HG02973 (cell line): ENCODE measurements at regions not wholly inside any gene's neighbourhood (a gene's known extent, or its start where the extent isn't known, plus 50 kb on each side); places are given as distances from the start of the nearest gene placed in this dataset.
"Not testable (repeated sequence)": the region's sequence is repeated elsewhere in the genome, so short reads cannot be mapped to it uniquely, and the experiment has no call there.

Experiments used
- ATAC-seq: cut with Tn5 transposase; IDR thresholded peaks from one replicate; pipeline ENCODE4 v1.9.1; 2021; ENCODE audit warnings: moderate library complexity; ENCODE audit not compliant: unreplicated experiment

DNA sequence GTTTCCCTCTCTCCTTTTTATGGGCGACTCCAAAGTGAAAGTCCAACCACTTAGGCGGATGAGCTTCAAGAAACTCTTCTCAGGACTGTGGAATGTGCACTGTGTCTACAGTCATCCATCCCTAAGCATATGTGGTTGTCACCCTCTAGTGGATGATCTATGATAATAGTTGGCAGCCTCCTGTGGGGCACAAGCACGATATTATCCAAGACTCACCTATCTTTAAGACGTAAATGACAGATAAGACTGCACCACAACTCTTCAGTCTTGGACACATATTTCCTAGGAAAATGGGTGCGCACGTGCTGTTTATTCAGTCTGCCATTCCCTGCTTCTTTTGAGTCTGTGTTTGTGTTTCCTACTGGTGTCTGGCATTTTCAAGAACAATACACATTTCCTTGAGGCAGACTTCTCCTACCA, 145.5 kb upstream of the CTAGE1 start:
- ATAC-seq: peak; percentile 65

DNA sequence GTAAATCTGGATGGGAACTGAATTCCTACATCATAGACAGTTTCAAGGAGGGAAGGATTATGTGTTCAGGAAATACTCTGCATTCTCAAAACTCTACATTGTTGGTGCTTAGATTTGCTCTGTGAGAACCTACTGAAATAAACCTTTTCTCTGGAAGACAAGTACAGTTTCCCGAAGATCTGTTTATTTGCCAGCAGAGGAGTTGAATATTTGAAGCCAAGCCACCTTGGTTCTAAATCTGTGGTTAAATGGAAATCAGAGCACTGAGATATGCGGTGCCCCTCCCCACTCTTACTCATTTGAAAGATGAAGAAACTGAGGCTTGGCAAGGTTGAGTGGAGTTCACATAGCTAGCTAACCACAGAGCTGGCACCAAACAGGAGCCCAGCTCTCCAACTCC, 146.3 kb upstream of the CTAGE1 start:
- no peak for ATAC-seq

DNA sequence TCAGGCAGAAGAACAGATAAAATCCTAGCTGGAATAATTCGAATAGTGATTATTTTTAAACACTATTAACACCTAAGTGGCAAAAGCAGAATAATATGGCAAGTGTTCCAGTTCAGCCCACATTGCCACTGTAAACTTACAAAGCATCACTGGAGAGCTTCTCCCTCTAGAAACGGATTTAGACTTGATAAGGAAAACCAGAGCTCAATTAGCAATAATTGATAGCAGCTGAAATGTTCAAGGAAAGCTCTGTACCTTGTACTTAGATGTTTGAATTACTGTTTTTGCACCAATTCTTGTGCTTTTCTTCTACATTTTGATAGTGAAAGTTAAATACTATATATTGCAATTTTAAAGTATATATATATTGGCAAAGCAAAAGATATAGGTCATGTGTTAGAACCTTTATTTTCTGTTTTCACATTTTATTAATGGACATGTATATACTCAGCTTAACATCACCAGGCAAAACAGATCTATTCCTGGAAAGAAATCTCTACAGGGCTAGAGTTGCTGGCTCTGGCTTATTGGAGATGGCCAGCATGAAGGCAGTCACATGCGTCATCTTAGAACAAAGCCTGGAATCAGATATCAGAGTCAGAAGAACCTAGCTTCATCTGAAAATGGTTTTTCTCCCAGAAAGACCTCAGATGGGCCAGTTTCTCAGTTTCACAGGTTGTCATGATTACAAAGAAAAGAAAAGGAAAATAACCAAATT, 149.1 kb upstream of the CTAGE1 start:
- no peak for ATAC-seq

DNA sequence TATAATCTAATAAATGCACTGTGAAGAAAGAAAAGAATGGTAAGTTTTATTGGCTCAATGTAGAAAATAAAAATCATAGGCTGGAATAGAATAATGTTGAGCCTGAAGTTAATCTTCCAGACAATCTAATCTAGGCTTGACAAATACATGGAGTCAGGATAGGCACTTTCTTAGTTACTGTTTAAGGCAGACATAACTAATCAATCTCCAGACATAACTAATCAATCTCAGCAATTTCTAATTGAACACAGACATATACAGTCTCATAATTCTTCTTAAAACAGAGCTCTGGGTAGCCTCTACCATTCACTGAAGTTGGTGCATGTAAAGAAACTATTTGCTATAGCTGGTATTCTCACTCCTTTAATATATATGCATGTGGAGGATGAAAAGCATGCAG, 150.1 kb upstream of the CTAGE1 start:
- no peak for ATAC-seq

DNA sequence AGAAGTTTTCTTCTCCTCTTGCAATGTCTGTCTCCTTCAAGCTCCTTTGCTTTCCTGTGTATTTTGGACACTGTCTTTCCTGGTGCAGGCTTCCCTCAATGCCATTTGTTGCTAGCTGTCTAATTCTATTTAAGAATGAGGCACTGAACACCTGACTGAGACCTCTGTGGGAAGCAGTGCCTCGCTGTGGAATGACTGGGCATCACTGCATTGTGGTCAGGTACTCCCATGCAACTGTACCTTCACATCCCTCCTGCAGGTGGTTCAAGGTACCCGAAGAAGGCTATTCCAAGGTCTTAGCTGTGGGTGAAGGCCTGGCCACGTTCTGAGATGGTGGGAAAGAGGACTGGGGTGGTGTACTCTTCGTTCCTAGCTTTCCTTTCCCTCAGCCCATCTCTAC, 152.8 kb upstream of the CTAGE1 start:
- no peak for ATAC-seq

DNA sequence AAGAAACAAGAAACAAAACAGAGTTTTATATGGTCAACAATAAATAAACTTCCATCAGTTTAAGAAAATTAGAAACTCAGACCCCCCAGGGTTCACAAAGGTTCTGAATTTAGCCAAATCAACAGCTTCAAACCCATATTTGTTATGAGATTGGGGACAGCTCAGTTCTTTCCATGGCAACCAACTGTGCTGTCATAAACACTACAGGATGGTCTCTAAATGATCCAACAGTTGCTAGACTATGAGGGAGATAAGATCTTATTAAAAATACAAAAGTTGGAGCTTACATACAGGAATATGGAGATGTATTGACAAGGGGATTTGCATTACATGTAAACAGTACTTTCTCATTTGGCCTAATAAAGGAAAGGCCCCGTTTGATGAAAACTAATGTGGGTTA, 154.6 kb upstream of the CTAGE1 start:
- no peak for ATAC-seq

DNA sequence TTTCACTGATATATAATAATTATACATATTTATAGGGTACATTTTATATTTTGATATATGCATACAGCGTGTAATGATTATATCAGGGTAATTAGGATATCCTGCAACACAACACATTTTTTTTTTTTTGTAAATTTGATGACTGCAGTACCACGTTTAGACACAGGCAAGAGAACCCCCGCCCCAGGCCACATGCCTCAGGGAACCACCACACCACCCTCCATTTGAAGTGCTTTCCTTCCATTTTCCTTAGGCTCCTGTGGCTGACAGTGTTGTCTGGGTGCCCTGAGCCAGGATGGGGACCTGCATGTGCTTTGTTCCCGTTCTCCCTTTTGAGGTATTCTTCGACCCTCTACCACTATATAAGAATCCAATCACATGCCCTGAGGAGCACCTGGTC, 161.6 kb upstream of the CTAGE1 start:
- ATAC-seq: no peak

DNA sequence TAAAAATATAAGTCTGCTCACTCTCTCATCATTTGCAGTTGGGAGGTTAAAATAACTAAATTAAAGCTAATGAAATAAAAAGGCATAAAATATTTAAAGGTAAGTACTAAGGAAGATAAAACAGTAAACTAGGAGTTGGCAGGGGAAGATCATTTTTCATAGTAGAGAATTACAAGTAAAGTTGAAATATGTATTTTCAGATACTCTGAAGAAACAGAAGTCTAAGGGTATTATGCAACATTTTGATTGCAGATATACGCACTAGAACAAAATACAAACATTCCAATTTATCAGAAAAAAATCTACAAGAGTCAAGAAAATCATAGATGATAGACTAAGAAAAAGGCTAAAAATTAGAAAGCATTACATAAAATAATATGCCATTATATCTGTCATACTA, 167.6 kb upstream of the CTAGE1 start:
- no peak for ATAC-seq

DNA sequence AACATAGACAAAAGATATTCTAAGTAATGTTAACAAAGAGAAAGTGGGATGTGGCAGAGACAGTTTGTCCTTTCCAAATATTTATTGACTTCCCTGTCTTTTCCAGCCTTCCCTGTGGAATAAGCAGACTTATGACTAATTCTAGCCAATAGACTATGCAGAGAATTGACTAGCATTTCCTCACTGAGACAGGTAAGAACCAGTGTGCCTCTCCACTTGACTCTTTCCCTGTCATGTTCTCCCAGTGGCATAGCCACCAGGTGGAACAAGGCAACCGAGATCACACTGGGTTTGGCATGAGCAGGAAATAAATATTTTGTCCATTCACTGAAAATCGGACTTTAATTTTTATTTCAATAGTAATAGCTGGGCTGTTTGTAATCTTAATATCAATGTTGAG, 168.1 kb upstream of the CTAGE1 start:
- ATAC-seq: no peak

DNA sequence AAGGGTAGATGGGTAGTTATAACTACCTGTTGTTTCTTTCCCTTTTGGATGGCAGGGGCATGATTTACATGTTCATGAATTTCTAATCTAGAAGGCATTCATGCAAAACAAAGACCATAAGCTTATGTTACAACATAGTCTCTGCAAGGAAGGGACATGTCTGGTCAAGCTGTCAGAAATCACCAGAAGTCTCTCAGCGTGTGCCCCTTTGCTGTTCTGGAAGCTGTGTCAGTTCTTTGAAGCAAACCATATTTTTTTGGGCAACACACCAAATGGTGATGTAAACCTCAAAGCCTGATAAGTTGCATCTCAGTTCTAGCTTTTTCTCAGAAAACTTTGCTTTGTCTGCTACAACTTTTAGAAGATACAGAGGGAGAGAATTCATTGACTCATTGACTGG, 173.5 kb upstream of the CTAGE1 start:
- no peak for ATAC-seq

DNA sequence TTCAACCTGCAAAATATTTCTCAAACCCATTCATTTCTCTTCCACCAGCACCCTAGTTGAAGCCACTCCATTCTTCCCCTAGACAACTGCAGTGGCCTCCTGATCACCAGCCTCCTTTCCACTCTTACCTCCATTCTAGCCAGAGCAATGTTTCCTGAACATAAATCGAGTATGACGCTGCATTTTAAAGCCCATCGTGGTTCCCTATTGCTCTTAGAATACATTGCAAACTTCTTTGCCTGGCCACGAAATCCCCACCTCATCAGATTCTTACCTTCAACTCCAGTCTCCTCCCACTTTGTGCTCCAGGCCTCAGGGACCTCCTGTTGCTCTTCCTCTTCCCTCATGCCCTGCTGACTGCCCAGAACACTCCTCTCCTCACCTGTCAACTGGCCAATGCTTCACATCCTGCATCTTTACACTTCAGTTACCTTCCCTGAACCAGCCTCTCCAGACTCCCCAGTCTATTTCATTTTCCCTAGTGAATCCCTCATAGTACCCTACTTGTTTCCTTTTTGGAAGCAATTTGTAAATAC, 176.5 kb upstream of the CTAGE1 start:
- no peak for ATAC-seq

DNA sequence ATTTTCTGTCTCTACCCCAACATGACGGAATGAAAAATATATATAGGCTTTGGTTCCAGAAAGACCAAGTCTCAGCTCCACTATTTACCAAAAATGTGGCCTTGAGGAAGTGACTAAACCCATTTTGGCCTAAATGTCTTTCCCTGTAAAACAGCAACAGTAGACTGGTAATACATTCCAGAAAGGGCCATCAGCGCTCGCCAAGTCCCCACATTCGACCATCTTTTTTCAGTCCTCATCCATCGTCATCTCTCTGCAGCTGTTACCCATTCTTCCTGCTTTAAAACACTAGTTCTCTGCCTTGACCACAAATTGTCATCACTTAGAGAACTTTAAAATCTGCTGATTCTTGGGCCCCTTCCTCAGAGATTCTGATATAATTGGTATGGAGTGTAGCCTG, 183.8 kb upstream of the CTAGE1 start:
- ATAC-seq: no peak

DNA sequence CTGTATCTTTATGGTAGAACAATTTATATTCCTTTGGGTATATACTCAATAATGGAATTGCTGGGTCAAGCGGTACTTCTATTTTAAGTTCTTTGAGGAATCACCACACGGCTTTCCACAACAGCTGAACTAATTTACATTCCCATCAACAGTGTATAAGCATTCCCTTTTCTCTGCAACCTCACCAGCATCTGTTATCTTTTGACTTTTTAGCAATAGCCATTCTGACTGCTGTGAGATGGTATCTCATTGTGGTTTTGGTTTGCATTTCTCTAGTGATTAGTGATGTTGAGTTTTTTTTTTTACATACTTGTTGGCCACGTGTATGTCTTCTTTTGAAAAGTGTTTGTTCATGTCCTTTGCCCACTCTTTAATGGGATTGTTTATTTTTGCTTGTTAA, 184.7 kb upstream of the CTAGE1 start:
- not testable (repeated sequence) for ATAC-seq

DNA sequence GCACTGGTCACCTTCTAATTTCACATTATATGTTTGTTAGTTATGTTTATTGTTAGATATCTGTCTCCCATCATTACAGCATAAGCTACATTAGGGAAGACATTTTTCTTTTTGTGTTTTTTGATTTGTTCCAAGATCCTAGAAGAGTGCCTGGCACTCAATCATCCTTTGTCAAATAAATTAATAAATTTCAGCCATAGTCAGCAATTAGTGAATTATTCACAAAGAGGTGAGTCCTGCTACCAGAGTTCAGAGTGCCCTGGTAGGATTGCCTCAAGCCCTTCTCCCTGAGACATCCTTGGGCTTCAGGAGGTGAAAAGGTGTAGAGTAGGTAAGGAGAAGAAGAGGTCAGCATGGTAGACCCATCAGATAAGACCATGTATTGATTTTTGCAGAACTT, 186.2 kb upstream of the CTAGE1 start:
- no peak for ATAC-seq

DNA sequence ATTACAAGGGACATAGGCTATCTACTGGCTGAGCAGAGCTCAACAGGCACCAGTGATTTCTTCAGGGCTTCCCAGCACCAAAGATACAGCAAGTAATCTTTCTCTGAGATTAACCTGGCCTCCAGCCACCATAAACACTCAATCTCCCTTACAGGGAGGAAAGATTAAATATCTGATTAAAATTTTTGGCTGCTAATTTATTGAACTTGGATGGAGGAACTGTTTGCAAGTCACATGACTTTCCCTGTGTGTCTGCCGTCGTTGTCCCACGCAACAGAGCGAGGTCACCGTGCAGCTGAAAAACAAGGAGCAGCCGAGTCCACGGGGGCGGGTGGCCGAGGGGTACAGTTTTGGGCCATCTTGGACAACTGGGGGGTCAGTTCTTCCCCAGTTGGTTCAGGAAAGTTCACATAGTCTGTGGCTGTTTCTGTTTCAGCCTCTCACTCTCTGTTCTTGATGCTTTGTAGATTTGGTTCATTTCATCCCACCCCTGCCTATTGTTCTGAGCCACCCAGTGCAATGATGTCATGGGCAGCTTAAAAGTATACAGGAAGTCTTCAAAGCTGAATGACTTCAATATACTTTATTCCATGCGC, 186.8 kb upstream of the CTAGE1 start:
- ATAC-seq: no peak

DNA sequence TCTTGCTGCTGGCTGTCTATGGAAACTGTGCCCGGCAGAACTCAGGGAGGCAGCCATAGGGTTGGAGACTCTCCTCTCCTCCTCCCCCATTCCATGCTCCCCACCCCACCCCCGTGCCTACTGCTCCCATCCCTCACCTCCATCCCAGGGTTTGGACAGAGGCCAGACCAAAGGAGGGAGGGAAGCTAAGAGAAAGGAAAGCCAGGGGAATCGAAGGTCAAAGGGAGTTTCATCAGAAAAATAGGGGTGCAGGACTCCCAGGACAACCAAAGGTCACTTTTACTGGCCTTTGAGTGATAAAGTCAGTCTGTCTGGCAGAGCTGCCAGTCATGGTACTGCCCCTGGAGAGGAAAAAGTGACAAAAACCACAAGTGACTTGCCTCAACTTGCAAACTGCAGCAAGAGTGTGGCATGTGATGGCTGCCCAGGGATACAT, 187.3 kb upstream of the CTAGE1 start:
- no peak for ATAC-seq

DNA sequence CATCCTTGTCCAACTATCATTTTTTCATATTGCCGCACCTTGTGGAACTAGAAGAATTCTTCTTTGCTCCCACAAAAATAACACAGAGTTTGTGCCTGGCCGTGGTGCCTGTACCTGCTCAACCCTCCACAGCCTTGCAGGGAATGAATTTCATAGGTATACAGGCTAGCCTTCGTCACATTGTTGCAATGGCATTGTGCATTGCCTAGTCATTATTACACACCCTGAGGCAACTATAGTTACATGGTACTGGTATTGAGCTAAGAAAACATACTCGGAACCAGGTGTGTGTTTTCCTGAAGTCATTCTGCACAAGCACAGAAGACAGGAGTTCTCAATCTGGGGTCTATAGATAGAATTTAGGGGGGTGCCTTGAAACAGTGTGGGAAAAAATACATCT, 188.0 kb upstream of the CTAGE1 start:
- no peak for ATAC-seq

DNA sequence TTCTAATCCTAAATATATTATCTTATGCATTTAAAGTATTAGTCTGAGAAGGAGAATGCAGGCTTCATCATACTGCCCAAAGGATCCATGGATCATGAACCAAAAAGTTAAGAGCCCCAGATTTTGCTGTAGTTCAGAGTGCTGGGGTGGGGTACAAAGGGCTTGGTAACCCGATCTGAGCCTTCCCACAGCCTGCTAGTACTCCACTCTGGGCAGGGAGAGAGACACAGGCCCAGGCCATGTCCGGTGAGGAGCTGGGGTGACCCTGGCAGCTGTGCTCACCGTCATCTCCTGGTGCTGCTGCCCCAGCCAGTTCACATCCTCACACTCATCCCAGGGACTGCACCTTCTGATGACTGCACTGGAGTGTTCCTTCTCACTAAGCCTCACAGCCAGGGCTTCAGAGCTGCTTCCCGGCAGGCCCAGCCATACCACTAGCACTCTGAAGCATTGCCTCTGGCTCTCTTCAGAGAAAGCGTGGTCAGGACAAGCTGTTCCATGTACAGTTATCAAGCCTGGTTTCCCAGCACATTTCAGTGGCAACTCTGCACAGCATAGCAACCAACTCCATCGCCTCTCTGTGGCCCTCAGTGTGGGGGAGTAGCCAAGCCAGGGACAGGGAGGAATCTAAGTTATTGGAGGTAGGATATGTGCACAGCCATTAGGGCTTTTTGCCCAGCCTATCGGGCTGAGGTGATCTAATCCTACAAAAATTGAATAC, 189.0 kb upstream of the CTAGE1 start:
- ATAC-seq: no peak

DNA sequence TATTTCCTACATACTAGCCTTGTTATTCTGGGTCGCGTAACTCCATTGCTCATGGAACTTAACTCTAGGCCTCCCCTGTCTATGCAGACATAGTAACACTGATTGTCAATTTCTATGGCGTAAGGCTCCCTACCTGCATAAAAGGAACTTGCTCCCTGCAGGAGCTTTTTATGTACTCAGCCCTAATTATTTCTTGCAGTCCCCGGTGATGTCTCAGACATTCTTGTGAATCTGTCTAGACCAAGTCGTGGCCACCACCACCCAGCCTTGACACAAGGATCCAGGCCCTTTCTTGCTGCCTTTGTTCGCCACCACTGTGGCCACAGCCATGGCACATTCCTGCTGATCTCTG, 189.5 kb upstream of the CTAGE1 start:
- no peak for ATAC-seq

DNA sequence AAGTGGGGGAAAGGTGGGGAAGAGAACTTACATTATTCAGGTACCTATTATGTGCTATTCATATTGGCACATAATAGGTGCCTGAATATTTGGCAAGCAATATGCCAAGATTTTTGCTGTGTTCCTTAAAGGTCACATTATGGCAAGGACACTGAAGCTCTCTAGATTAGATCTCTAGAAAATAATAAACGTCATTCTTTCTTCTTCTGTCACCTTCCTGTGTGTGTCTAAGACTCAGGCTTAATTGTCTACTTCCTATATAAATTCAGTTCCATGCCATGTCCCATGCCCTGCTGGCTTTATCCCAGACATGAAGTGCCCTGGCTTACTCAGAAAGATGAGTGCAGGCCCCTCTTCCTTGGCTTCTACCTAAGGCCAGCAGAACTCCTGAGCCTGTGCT, 191.1 kb upstream of the CTAGE1 start:
- no peak for ATAC-seq

DNA sequence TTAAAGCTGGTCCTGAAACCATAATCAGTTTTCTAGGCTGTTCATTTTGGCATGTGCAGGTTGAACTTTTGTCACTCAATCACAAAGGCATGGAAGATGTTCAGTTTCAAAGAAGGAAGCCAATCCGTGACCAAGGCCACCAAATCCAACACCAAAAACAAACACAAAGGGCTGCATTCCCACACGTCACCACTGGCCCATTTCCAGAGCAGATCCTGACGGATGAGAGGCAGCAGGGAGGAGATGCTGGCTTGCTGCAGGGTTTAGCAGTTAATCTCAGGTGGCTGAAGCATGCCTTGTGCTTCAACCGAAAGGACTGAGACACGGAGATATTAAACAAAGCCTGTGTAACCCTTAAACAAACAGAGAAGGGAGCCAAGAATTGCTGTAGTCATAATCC, 191.9 kb upstream of the CTAGE1 start:
- ATAC-seq: no peak

DNA sequence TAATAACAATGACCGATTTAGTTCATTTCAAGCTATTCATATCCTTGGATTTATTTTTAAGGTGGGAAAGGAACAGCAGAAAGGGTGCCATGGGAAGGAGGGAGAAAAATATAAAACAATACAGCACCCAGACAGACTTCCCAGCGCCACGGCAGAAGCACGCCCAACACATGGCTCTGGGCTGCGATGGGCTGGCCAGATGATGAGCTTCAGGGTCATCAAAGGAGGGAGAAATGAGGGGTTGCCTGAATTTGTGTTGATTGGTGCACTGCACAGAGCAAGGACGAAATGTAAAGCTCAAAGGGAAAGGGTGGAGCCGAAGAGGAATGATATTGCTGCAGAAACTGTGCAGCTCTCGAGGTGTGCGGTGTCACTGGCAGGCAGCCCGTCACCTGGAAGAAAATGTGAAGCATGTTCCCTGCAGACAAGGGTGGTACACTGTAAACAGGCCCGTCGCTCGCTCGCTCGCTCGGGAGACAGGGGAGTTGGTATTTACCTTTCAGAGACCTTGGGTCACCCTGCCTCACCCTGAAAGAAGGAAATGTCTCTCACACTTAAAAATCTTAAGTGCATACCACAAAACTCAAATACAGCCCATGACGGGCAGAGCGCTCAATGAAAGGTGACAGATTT, 195.5 kb upstream of the CTAGE1 start:
- ATAC-seq: no peak
